ENCODE measurements at regions not wholly inside any gene's neighbourhood (a gene's known extent, or its start where the extent isn't known, plus 50 kb on each side); places are given as distances from the start of the nearest gene placed in this dataset.
"Not testable (repeated sequence)": the region's sequence is repeated elsewhere in the genome, so short reads cannot be mapped to it uniquely, and the experiment has no call there.

DNA sequence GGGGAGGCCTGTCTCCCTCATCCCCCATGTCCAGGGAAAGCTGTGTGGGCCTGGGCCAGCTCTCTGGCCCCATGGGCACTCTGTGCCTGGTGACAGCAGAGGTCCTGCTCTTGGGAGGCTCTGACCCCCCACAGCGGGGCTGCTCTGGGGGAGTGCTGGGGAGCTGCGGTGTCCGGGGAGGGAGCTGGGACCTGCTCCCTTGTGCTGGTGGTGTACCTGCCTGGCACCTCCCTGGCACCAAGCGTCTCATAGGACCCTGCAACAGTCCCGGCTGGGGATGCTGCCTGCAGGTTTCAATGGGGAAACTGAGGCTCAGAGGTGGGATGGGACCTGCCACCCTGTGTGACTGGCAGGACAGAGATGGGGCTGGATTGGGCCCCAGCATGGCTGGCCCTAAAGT, 111.3 kb downstream of the KIF26A start:
- no peak for DNase-seq (ENCODE audit: low read depth in 2 of 2)

DNA sequence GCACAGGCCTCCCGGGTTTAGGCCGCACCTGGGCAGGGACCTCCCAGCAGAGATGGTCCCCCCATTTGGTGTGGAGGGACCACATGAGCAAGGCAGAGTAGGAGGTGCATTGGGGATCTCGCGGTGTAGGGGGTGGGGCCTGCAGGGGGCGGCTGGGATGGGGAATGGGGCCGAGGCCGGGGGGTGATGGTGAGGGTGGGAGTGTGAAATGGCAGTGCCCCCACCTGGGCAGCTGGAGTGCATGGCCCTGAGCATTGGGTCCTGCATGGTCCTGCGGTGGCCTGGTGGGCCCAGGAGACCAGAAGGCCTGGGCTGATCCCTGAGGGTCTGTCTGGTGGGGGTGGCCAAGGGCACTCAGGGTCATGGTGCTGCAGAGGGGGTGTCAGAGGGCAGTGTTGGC, 111.8 kb downstream of the KIF26A start:
- no peak for DNase-seq (ENCODE audit: low read depth in 2 of 2)

DNA sequence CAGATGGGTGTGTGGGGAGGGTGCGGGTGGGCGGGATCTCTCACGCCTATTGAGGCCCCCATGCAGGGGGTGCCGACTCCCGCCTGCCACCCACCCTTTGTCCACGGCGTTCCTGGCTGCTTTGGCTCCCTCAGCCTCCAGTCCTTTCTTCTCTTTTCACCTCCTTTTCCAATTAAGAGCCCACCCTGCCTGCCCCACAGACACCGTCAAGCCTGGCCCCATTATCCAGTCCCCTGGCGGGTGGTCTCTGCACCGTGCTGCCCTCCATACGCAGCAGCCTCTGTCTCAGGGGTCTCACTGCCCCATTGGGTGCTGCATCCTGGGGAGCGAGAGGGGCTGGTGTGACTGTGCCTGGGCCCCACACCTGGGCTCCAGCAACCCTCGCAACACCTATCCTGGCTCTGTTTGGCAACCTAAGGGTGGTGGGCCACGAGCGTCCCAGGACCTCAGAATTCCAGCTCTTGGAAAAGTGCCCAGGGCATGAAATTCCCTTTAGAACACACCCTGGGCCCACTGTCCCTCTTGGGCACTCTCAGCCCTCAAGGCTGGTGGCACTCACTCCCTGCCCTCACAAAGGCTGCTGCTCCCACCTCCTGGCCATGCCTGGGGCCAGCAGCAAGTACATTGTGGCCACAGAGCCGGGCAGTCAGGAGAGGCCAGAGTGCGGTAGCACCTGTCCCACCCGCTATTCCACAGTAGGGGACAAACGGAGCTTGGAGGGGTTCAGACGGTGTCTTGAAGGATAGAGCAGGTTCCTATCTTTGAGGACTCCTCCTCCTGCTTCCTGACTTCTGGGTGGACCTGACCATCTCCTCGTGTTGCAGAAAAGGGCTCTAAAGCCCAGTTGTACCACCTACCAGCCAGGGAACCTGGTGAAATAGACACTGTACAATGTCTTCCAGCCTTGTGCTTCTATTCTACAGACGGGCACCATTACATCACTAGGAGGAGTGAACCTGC, 114.1 kb downstream of the KIF26A start:
- no peak for DNase-seq (ENCODE audit: low read depth in 2 of 2)

DNA sequence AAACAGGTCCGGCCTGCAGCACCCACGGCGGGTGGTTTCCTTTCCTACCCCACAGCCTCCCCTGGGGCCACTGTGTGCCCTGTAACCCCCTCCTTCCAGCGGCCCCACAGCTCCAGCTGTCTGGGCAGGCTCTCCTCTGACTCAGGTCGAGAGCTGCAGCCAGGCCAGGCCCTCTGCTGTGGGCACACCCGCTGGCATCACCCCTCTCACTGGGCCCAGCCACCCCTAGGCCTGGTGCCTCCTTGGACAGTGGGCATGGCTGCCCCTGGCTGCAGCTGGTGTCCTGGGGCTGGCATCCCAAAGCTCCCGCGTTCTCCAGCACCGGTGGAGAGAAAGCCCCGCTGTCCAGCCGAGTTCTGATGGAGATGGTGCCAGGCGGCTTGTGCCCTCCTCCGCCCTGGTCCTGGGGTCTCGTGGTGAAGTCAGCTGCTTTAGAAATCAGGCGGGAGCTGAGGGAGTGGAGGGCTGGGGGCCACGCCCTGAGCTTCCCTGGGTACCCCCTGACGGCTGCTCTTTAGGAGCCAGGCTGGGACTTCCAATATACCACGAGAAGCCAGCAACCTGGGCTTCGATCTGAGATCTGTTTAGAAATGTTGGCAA, 114.9 kb downstream of the KIF26A start:
- no peak for DNase-seq (ENCODE audit: low read depth in 2 of 2)

DNA sequence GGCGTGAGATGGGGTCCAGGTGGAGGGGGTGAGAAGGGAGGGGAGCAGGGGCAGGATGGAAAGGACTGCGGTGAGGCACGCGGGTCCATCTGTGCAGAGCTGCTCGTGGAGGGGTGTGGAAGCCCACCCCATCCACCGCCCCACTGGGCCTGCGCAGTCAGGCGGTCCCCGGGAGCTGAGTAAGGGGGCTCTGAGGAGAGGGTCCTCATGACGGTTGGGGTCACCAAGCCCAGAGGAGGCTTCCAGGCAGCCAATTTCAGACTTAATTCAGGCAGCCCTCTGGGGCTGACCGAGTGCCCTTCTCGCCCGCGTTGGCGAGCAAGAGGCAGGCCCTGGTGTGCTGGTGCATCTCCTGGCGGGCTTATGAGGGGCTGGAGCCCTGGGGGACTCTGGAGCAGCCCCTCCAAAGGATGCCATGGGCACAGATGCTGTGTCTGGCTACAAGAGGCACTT, 115.5 kb downstream of the KIF26A start:
- DNase-seq (ENCODE audit: low read depth in 2 of 2): no peak

DNA sequence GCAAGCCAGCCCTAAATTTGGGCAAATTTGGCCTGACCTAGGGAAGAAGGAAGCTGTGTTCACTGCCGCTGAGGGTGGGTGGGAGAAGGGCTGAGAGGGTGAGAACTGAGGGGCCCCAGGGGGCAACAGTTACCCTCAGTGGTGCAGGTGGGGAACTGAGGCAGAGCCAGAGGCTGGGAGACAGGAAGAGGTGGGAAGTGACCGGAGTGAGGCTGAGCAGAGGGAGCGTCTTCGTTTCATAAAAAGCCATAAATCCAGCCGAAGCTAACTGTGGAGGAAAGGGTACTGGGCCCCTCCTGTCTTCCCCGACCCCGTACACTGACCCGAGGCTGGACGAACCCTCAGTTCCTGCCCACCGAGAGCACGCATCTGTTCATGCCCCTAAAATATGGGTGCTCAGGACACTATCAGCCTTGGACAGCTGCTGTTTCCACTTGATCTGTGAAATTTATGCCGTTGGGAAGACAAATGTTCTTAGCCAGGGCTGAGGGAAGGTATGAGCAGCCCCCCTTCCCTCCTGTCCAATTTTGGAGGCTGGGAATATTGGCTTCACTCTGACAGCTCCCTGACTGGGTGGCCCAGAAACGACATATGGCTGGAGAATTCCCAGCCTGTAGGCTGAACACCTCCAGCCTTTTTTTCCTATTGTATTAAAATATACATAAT, 116.5 kb downstream of the KIF26A start:
- no peak for DNase-seq (ENCODE audit: low read depth in 2 of 2)

DNA sequence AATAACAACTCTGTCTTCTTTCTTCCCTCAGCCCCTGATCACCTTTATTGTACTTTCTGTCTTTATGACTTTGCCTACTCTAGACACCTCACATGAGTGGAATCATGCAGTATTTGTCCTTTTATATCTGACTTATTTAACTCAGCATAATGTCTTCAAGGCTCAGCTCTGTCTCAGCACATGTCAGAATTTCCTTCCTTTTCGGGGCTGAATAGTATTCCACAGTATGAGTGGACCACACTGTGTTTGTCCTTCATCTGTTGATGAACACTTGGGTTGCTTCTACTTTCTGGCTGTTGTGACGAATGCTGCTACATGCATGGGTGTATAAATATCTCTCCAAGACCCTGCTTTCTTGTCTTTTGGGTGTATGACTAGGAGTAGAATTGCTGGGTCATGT, 117.6 kb downstream of the KIF26A start:
- DNase-seq (ENCODE audit: low read depth in 2 of 2): no peak

DNA sequence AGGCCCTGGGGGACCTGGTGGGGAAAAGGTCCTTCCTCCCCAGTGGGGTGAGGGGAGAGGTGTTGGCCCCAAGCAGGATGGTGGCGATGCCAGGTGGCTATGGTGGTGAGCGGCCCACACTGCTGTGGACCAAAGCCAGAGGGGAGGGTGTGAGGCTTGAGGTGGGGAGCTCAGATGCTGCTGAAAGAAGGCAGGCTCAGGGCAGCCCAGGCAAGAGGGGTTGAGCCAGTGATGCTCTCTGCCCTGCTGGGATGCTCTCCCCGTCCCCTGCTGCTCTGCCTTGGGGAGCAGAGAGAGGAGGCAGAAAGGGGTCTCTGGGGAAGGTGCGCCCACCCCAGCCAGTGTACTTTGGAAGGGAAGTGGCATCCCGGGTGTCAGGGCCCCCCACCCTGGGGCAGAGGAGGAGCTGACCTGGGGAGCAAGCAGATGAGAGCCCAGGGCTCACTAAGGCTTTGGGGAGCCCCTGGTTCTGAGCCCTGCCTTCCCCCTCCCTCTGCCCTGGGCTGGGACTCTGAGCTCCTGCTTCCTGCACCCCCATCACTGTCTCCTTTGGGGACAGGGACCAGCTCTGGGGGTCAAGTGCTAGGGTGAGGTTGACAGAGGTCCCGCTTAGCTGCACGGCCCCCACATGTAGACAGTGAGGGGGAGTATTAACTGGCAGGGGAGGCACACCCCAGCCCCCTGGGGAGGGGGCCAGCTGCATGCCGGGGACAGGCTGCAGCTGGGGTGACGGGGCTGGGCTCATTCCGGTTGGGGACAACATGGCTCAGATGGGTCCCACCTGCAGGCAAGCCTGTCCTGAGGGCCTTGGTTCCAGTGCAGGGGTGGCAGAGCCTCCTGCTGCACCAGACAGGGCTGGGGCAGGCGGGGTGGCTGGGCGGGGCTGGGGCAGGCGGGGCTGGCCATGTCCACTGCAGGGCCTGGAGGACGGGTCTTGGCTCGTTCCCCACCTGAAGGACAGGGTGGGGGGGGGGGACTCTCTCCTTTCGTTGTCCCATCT, 124.4 kb downstream of the KIF26A start:
- no peak for DNase-seq (ENCODE audit: low read depth in 2 of 2)

DNA sequence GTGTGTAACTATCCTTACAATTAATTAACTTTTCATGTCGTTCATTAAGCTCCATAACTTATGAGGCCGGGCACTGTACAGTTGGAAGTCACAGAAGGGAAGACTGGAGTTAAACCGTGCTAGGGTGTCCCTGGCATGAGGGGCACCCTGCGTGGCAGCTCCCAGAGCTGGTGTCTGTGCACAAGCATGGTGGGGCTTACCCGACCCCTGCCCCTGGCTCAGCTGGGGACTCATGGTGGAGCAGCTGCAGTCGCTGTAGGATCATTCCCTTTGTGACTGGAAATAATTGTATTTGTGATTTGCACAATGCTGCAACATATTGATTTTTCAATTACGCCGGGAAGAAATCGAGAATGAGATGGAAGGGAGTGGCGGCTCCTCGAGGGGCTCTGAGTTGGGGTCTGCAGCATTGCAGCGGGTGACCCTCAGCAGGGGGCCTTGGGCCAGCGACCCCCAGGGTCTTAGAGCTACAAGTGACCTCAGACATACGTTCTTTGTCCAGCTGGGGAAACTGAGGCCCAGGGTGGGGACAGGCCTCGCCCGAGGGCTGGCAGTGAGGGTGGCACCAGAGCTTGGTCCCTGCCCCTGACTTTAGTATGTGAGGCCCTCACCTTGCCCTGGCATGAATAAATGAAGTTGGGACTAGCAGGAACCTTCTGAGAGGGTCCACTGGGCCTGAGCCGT, 125.4 kb downstream of the KIF26A start:
- no peak for DNase-seq (ENCODE audit: low read depth in 2 of 2)

DNA sequence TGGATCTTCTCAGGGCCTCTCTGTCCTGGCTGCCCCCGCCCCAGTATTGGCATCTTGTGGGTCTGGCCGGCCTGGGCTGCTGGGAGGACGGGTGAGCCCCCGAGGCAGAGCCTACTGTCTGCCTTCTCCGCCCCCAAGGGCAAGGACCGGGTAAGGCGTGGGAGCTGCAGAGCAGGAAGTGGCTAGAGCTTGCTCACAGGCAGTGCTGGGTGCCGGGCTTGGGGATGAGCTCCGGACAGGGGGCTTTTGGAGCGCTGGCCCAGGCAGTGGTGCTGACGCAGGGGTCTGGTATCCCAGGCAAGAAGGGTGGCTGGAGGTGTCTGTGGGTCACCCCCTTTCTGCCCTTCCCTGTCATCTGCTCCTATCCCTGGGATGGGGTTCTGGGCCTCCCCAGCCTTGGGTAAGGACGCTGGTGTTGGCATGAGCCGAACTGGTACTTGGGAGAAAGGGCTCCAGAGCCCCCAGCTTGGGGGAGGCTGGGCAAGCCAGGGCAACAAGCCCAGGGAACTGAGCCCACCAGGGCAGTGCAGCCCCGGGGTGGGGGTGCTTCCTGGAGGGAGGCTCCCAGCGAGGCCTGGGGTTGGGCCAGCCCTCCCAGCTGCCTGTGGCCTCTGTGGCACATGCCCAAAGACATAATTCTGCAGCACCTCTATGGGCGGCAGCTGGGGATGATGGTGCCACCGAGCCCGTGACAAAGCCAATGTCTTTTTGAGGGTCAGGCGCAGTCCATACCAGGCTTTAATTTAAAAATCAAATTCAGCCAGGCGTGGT, 126.3 kb downstream of the KIF26A start:
- no peak for DNase-seq (ENCODE audit: low read depth in 2 of 2)

DNA sequence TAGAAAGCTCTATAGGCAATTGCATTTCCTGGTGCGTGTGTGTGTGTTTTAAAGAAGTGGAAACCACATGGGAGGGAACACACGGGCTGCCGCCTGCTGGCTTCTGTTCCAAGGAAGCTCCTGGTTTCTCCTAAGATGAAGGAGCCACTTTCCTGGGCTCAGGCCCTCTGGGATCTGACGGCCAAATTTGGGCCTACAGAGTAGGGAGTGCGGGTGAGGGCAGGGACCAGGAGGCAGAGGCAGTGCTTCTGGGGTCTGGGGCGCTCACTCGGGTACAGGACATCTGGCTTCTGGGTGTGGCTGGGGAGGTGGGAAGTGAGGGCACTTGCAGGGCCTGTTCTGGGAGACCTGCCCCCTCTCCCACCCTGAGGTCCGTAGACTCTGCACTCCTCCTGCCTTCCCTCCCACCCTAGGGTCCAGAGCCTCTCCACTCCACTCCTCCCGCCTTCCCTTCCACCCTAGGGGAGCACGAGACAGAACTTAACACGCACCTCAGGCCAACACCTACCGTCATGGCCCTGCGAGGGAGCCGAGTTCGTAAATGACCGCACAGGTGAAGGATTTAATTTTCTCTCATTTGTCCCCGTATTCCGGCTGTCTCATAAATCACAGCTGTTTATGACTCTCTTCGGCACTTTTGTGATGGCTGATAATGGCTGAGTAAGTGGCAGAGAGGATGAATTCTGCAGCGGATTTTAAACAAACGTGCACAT, 127.7 kb downstream of the KIF26A start:
- no peak for DNase-seq (ENCODE audit: low read depth in 2 of 2)

DNA sequence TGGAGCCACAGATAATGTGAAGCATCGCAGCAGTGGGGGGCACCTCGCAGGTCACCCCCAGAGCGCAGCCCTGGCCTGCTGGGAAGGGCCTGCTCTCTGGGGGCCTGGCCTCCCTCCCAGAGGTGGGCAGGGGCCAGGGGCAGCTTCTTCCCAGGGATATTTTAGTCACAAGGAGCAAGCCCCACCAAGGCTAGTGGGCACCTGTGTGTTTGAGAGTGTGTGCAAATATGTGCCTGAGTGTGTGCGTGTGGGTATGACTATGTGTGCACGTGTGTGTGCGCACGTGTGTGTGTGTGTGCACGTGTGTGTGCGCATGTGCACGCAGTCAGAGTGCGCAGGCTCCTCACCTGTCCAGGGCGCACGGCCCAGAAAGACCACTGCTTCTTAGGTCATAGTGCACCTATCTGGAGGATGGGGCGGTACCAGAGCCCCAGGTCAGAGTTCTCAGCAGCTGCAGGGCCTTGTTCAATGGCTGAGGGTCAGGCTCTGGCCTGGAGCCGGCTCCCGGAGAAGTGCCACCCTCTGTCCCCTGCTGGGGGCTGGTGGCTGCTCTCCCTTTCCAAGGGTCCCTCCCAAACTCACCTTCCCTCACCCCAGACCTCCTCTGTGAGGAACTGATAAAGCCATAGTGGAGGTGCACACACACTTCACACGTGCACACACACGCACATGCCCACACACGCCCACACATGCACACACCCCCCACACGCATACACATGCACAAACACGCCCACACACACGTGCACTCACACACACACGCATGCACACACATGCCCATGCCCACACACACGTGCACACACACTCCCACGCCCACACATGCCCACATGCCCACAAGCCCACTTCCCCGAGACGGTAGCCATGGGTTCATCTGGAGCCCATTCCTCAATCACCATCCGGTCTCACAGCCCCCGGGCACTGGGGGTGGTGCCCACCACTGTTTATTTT, 128.5 kb downstream of the KIF26A start:
- DNase-seq (ENCODE audit: low read depth in 2 of 2): no peak

DNA sequence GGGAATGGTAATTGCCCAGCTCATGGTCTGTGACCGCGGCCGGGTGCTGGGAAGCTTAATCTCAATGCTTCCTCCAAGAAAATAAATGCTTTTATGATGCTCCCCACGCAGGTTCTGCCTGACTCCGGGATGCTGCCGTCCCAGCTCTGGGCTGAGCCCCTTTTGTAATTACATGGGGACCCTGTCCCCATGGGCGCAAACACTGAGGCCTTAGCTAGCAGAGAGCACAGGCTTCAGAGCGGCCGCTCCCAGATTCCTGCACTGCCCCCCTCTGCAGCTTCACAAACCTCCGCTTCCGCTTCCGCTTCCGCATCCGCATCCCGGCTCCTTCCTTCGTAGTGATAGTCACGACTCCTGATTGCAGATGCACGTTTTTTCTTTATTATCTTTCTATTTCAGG, 129.5 kb downstream of the KIF26A start:
- no peak for DNase-seq (ENCODE audit: low read depth in 2 of 2)

DNA sequence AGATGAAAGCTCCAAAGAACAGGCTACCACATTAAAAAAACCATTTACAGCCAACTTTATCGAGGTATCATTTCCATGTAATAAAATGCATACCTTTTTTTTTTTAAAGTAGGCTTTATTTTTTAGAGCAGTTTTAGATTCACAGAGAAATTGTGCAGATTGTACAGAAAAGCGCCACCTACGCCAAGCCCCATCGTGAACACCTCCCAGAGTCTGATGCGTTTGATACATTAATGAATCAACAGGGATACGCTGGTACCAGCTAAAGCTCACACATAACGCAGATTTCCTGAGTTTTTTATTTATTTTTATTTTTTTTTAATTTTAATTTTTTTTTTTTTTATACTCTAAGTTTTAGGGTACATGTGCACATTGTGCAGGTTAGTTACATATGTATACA, 129.9 kb downstream of the KIF26A start:
- DNase-seq (ENCODE audit: low read depth in 2 of 2): no peak

DNA sequence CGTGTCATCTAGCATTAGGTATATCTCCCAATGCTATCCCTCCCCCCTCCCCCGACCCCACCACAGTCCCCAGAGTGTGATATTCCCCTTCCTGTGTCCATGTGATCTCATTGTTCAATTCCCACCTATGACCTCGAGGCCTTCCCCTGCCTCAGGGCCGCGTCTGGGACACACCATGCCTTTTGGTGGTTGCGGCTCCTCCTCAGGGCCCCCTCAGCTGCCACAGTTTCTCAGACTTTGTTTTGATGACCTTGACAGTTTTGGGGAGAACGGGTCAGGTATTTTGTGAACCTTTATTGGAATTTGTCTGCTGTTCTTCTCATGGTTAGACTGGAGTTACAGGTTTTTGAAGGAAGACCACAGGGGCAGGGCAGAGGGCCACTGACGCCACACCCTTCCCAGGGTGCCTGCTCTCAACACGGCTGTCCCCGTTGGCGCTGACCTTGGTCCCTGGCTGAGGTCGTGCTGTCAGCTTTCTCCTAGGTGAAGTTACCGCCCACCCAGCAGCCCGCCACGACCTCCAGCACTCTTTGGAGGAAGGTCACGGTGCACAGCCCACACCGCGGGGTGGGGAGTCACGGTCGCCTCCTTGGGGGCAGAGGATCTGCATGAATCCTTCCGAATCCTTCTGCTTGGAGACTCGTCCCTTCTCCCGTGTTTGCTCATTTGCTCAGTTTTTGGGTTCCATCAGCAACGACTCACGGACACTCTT, 130.5 kb downstream of the KIF26A start:
- no peak for DNase-seq (ENCODE audit: low read depth in 2 of 2)

DNA sequence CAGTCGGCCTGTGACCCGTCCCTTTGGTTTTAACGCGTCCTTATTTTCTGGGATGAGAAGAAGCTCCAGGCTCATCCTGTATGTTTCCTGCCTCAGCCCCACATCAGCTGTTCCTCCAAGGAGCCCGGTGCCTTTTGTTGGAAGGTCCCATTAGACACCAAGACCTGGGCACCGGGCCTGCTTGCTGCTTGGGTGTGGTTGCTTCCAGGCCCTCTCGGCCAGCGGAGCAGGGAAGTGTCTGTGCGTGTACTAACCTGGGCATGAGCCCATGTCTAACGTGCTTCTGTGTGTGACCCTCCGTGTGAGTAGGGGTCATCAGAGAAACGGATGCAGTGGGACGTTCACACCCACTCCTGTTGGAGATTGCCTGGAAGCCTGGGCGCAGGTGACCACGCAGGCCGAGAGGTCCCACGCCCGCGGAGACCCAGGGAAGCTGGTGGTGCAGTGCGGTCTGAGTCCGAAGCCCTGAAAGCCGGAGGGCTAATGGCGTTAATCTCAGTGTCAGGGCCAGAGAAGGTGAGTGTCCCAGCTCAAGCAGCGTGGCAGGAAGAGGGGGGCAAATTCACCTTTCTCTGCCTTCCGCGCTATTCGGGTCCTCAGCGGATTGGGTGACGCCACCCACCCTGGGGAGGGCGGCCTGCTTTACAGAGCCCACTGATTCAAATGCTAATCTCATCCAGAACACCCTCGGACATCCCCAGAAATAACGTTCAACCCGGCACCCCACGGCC, 131.3 kb downstream of the KIF26A start:
- DNase-seq (ENCODE audit: low read depth in 2 of 2): not testable (repeated sequence)

DNA sequence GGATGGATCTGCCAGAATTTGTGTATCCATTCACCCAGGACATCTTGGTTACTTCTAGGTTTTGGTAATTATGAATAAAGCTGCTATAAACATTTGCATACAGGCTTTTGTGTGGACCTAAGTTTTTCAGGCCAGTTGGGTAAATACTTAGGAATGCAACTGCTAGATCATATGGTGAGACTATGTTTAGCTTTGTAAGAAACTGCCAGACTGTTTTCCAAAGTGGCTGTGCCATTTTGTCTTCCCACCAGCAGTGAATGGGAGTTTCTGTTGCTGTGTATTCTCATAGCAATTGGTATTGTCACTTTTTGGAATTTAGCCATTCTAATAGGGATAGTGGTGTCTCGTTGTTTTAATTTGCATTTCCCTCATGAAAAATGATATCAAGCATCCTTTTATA, 133.0 kb downstream of the KIF26A start:
- no peak for DNase-seq (ENCODE audit: low read depth in 2 of 2)

All from stimulated activated CD8-positive, alpha-beta memory T cell treated with anti-CD3 and anti-CD28 coated beads, Interleukin-7, amount 100 ng/mL, for 4 hours (primary cell).